Limb (tissue), 2 donors: ENCODE measurements at regions not wholly inside any gene's neighbourhood (a gene's known extent, or its start where the extent isn't known, plus 50 kb on each side); places are given as distances from the start of the nearest gene placed in this dataset.

ENCODE experiments used
- DNase-seq, 2 donors: peaks; one replicate each; pipeline ENCODE4 v3.0.0-alpha.2; 2016; ENCODE audit errors: extremely low spot score in 2 of 2

- no peak for DNase-seq
Measured at GRCh38 chr12:45587012-45587411, 142.5 kb upstream of the ARID2 start.

DNA sequence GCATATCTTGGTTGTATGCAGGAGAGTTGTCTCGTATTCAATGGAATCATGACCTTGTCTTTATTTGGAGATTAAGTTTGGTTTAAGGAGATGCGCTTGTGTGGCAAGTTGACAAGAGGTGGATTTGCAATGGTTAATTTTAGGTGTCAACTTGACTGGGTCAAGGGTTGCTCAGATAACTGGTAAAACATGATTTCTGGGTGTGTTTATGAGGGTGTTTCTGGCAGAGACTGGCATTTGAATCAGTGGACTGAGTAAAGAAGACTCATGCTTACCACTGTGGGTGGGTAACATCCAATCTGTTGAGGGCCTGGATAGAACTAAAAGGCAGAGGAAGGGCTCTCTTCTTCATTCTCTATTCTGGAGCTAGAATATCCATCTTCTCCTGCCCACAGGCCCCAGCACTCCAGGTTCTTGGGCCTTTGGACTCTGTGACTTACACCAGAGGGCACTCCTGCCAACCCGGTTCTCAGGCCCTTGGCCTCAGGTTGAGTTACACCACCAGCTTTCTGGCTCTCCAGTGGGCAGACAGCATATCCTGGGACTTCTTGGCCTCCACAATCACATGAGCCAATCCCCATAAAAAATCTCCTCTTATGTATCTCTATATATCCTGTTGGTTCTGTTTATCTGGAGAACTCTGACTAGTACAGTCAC is 141.5 kb upstream of the ARID2 start:
- DNase-seq: no peak

DNA sequence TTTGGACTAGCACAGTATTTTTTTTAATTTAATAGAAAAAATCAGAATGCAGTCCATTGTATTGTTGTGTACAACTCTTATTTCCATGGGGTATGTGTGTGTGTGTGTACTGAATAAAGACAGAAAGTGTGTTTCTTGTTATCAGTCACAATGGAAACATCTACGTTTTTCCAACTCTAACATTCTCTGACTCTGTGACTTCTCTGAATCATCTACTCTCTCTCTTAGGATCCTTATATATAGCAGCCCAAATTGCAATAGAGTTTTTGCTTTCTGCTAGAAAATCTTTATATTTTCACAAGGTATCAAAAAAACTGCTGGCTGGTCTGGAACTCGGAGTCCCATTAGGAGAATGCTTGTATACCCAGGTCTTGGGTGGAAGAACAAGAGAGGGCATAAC is 138.9 kb upstream of the ARID2 start:
- DNase-seq: no peak

DNA sequence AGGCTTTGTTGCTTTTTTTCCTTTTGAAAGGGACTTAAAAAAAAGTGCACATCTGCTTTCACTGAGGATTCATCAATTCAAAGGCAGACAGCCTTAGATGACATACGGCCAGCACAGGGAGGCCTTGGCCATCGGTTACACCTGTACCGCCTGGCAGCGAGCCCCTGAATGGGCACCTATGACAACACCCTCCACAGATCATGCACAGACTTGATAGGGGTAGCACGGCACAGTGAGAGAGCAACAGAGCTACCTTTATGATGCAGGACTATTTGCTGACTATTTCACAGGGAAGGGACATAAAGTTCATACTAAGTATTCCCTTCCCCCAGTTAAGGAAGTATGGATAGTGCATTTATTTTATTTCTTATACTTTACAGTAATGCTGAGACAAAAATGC is 137.9 kb upstream of the ARID2 start:
- no peak for DNase-seq

GRCh38 chr12:45596366-45596765 is 133.1 kb upstream of the ARID2 start:
- no peak for DNase-seq

DNA sequence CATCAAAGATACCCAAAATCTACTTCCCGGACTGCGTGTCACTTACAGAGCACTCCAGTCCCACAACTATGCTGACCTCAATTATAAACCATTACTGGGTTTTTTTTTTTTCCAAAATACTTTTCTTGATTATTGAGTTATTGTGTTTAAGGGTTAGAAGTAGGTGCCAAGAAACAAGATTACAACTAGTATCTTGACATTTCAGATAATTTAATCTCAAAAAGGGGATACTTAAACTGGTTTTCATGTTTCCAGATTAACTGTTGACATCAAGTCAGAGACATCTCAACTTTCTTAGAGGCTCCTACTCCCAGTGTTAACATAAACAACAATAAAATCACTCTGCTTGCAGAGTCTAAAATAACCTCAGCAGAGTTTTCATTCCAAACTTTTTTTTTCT is 131.2 kb upstream of the ARID2 start:
- no peak for DNase-seq

DNA sequence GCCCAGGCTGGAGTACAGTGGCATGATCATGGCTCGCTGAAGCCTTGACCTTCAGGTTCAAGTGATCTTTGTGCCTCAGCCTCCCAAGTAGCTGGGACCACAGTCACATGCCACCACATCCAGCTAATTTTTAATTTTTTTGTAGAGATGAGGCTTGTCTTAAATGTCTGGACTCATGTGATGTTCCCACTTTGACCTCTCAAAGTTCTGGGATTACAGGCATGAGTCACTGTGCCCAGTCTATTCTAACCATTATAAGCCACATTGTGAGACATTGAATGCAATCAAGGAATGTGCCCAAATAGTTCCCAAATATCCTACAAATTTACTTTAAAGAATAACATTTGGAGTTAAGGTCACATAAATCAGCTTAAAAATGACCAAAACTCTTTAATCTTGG is 130.7 kb upstream of the ARID2 start:
- no peak for DNase-seq

GRCh38 chr12:45599196-45599595 is 130.3 kb upstream of the ARID2 start:
- no peak for DNase-seq

DNA sequence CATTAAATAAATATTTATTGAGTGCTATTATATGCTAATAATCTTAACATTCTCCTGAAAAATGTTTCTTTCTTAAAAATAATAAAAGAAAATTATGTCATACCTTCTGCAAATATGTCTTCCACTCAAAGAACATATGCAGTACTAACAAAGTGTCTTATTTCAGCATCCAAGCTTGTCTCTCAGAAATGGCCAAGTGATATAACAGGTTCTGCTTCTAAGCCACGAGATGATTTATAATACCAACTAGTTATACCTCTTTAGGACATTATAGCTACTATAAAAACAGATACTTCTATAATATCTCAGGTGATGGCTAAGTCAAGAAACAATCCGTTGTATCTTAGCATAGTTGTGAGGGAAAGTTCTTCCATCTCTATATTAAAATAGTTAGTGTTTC is 128.1 kb upstream of the ARID2 start:
- DNase-seq: no peak

DNA sequence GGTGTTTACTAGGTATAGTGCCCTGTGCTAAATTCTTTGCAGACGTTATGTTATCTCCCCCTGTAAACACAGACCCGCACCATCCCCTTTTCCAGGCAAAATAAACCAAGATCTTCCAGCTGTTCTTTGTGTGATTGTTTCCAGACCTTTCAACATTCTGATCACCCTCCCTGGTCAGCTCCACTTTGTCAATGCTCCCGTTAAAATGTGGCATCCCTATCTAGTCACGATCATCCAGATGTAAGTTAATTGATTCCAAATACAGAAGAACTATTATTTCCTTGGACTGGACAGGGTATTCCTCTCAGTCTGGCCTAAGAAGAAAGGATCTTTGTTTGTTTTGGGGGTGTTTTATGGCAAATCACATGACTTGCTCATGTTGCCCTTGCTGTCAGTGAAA is 127.6 kb upstream of the ARID2 start:
- DNase-seq: no peak

- DNase-seq: no peak
Measured at GRCh38 chr12:45605624-45606023, 123.9 kb upstream of the ARID2 start.

DNA sequence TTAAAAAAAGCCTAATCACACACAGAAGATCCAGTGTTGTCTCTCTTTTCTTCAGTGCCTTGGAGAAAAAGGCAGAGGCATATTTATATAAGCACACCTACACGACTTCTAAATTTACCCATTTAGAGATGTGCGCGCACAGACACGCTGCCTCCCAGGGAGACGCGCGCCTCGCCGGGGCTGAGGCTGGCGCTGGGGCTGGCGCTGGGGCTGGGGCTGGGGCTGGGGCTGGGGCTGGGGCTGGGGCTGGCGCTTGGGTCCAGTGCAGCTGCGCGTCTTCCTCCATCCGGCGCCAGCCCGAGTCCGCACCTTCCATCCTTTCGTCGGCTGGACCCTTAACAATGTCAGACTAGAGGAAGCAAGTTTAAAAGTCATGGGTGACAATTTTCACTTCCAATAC is 118.4 kb upstream of the ARID2 start:
- DNase-seq: no peak

GRCh38 chr12:45611495-45611894 is 118.0 kb upstream of the ARID2 start:
- DNase-seq: no peak

GRCh38 chr12:45612044-45612794 is 117.3 kb upstream of the ARID2 start:
- DNase-seq: no peak

DNA sequence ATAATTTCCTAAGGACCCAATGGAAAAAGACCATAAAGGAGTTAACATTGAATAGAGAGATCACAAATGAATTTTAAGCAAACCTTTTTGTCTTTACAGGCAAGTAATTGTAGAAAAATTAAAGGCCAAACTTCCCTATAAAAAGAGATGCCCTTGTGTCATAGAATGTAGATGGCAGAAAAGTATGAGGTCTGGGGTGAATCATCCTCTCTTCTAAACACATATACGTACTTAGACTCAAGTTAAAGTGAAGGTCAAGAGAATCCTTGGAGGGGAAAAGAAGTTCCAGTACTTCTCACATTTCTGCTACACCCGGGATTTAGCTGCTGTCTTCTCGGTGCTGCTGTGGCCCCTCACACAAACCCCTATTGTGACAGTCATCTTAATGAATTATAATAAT is 116.2 kb upstream of the ARID2 start:
- no peak for DNase-seq

DNA sequence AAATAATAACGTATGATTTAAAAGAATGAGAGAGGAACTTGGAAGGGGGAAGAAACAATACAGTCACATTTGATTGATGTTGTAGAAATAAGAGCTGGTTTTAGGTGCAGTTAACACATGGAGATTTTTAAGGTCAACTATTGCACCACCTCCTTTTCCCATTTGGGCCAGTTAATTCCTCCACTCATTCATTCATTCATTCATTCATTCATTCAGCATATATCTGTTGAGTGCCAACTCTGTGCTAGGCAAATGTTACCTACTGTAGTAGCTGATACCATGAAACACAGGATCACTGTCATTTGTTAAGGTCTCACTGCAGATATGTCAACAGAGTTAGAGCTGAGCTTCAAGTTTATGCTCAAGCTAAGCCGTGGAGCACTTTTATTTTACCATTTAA is 115.7 kb upstream of the ARID2 start:
- no peak for DNase-seq

DNA sequence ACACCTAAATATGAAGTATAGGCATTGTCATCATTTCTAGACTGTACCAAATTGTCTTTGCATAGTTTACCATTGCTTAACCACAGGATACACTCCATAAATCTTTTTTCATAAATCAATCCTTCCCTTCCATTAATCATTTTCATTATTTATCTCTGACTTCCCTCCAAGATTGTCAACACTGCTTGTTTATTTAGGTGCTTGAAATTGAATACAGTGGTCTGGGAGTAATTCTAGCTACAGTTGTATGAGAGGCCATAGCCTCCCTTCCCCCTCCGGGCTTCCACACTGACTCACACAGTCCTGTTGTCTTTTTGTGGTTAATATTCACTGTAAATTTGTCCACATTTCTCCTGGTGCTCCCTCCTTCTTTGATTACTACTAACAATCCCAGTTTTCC is 114.2 kb upstream of the ARID2 start:
- DNase-seq: no peak

DNA sequence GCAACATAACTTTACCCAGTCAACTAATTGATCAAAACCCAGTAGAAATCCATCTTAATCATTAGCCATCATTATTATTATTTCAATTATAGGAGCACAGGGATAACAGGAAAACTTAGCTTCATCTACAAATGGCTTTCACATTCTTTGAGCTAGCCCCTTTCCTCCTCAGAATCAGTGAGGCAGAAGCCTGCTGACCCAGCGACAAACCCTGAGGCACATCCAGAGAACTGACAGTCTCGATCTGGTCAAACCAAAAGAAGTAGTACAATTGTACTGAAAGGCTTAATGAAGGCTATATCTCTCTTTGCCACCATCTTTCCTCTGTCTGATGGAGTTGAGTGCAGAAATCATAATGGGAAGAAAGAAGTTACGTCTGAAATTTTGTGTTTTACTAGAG is 109.8 kb upstream of the ARID2 start:
- no peak for DNase-seq

GRCh38 chr12:45621703-45622102 is 107.8 kb upstream of the ARID2 start:
- no peak for DNase-seq

- no peak for DNase-seq
Measured at GRCh38 chr12:45622210-45622937, 107.1 kb upstream of the ARID2 start.

DNA sequence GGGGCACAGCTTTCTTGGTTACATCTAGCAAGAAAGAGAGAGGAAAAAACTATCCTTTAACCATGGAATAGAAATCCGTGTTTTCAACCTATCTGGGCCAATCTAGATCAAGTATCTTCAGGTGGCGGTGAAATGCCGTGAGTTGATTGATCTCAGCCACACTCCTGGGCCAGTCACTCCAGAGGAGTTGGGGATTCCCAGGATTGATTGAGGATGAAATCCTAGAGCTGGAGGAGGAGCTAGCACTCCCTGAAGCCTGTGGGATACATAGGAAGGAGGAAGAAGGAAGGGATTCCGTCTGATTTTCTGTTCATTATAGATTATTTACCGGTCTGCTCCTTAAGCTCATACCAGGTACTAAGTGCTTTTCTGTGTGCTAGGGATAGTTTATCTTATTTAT is 106.3 kb upstream of the ARID2 start:
- DNase-seq: no peak

DNA sequence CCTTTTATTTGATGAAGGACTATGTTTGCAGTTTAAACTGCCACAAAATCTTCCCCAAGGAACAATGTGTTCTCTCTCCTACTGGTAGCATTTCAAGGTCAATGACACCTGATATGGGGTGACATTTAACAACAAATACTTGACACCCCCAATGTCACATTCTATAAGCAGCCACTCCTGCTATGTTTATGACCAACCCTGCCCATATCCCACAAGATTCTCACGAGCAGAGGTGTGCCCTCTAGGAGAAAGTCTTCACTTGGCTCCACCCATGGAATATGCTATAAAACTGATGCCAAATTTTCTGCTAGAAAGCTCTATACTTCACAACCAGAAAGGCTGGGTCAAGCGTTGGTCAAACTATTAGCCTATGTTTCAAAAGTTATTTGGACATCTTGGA is 105.6 kb upstream of the ARID2 start:
- no peak for DNase-seq

DNA sequence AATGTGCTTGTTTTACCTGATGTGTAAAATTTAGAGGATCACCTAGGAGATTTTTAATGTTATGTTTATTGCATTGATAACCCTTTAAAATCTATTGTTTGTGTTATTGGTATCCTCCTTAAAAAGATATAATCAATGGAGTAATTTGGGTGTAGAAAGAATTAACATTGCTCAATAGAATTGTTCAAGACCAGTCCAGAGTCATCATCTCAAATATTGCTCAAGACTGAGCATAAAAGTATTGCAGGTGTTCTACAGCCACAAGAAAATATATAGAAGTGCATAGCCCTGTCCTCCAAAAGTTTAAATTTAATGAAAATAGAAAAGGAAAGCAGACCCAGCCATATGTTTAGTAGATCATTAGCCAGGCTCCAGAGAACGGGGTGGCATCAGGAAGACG is 102.5 kb upstream of the ARID2 start:
- no peak for DNase-seq
